CD4-positive, alpha-beta T cell treated with Interleukin-1 beta for 1 hour (primary cell): ENCODE measurements at regions not wholly inside any gene's neighbourhood (a gene's known extent, or its start where the extent isn't known, plus 50 kb on each side); places are given as distances from the start of the nearest gene placed in this dataset.

Experiments
- DNase-seq, 2 donors: peaks; one replicate each; pipeline ENCODE4 v3.0.0-alpha.2; 2020 to 2022

GRCh38 chr15:91523596-91523995 lies 329.9 kb upstream of the SLCO3A1 start:
- DNase-seq, result no peak

- no peak for DNase-seq
Measured at GRCh38 chr15:91524534-91524933, 329.0 kb upstream of the SLCO3A1 start.

GRCh38 chr15:91525751-91526150 lies 327.8 kb upstream of the SLCO3A1 start:
- no peak for DNase-seq

GRCh38 chr15:91526424-91526823 lies 327.1 kb upstream of the SLCO3A1 start:
- DNase-seq, result no peak

- DNase-seq, result no peak
Measured at GRCh38 chr15:91528801-91529200, 324.7 kb upstream of the SLCO3A1 start.

- DNase-seq, result no peak
Measured at GRCh38 chr15:91529534-91529933, 324.0 kb upstream of the SLCO3A1 start.

- no peak for DNase-seq
Measured at GRCh38 chr15:91530279-91530678, 323.2 kb upstream of the SLCO3A1 start.

GRCh38 chr15:91530956-91531582 lies 322.4 kb upstream of the SLCO3A1 start:
- DNase-seq, result no peak

GRCh38 chr15:91534235-91534634 lies 319.3 kb upstream of the SLCO3A1 start:
- DNase-seq, result no peak

GRCh38 chr15:91534976-91535375 lies 318.5 kb upstream of the SLCO3A1 start:
- no peak for DNase-seq

- no peak for DNase-seq
Measured at GRCh38 chr15:91535856-91536500, 317.5 kb upstream of the SLCO3A1 start.

- DNase-seq, result no peak
Measured at GRCh38 chr15:91537856-91538255, 315.7 kb upstream of the SLCO3A1 start.

GRCh38 chr15:91538782-91539181 lies 314.7 kb upstream of the SLCO3A1 start:
- DNase-seq, result no peak

GRCh38 chr15:91541286-91541685 lies 312.2 kb upstream of the SLCO3A1 start:
- DNase-seq, result no peak

- no peak for DNase-seq
Measured at GRCh38 chr15:91542226-91542625, 311.3 kb upstream of the SLCO3A1 start.

GRCh38 chr15:91547356-91547755 lies 306.2 kb upstream of the SLCO3A1 start:
- no peak for DNase-seq

- DNase-seq, result no peak
Measured at GRCh38 chr15:91548549-91548948, 305.0 kb upstream of the SLCO3A1 start.

GRCh38 chr15:91549581-91549980 lies 303.9 kb upstream of the SLCO3A1 start:
- no peak for DNase-seq

GRCh38 chr15:91552555-91552954 lies 301.0 kb upstream of the SLCO3A1 start:
- DNase-seq, result no peak

- no peak for DNase-seq
Measured at GRCh38 chr15:91553196-91553854, 300.2 kb upstream of the SLCO3A1 start.

- no peak for DNase-seq
Measured at GRCh38 chr15:91555312-91555711, 298.2 kb upstream of the SLCO3A1 start.

GRCh38 chr15:91556926-91557325 lies 296.6 kb upstream of the SLCO3A1 start:
- DNase-seq, result no peak

- DNase-seq, result no peak
Measured at GRCh38 chr15:91559066-91559465, 294.4 kb upstream of the SLCO3A1 start.

GRCh38 chr15:91561371-91562100 lies 292.0 kb upstream of the SLCO3A1 start:
- no peak for DNase-seq
